HCT116 (cell line): ENCODE measurements at regions not wholly inside any gene's neighbourhood (a gene's known extent, or its start where the extent isn't known, plus 50 kb on each side); places are given as distances from the start of the nearest gene placed in this dataset.

Experiments
- ATAC-seq: fragments of 200-7000 bp; cut with Tn5 transposase; 2 replicates; pipeline ENCODE4 v1.9.1; 2020; ENCODE audit warnings: mild to moderate bottlenecking, moderate library complexity
- BruUV-seq: library from RNA; stranded (reverse); fragments of 400-500 nt; replicated peaks from 2 replicates; lab custom pipeline; 2021; lab: Mats Ljungman, UMichigan
- CTCF ChIA-PET: fragments of 300-600 bp; sonication (Branson Sonifier 250); formaldehyde crosslinking; loops from one replicate; lab custom pipeline; 2021; ENCODE audit warnings: antibody characterized with exemption; lab: Charles Lee
- POLR2A ChIA-PET: fragments of 300-600, 350-600 bp; sonication (Branson Sonifier 250); formaldehyde crosslinking; loops from one replicate; lab custom pipeline; 2021; ENCODE audit warnings: antibody characterized with exemption; lab: Charles Lee
- RAD21 ChIA-PET, 2 experiments: fragments of 300-600 bp; sonication (Branson Sonifier 250); formaldehyde crosslinking; loops; one replicate each; lab custom pipeline; 2023; ENCODE audit warnings: low total read pairs in 2 of 2; ENCODE audit not compliant: uncharacterized antibody in 2 of 2, unreplicated experiment in 2 of 2, low non-redundant PET in 1 of 2; lab: Charles Lee
- DNase-seq: peaks from one replicate; pipeline ENCODE4 v3.0.0-alpha.2; 2010; ENCODE audit warnings: low read depth, low spot score
- H2AFZ ChIP-seq: fragments of 200-600 bp; shearing (Covaris generic), sonication (generic); 2 replicates; pipeline ENCODE4 v1.6.1; 2017; ENCODE audit warnings: low read depth, mixed run types, mixed read lengths, antibody characterized with exemption, low read length; ENCODE audit not compliant: poor library complexity, severe bottlenecking
- H3K27ac ChIP-seq: 2 replicates; pipeline ENCODE4 v1.5.1; 2012; ENCODE audit warnings: low read depth, low read length
- H3K27me3 ChIP-seq: fragments of 200-600 bp; sonication (generic); 2 replicates; pipeline ENCODE4 v1.6.1; 2016; ENCODE audit warnings: mixed run types, low read length, mixed read lengths; ENCODE audit not compliant: insufficient read depth
- H3K36me3 ChIP-seq, 2 experiments: fragments of 200-500 bp in 1 of 2; fragments of 200-600 bp in 1 of 2; sonication (Bioruptor generic) in 1 of 2; sonication (generic) in 1 of 2; 2 replicates each; pipeline versions ENCODE4 v1.5.1 to v1.6.1; 2014 to 2016; ENCODE audit warnings: low read length in 2 of 2, inconsistent platforms in 1 of 2, mixed read lengths in 1 of 2, mixed run types in 1 of 2; ENCODE audit not compliant: insufficient read depth in 2 of 2, control insufficient read depth in 1 of 2
- H3K4me1 ChIP-seq, 2 experiments: fragments of 200-600 bp in 1 of 2; sonication (generic) in 1 of 2; 2 replicates each; pipeline versions ENCODE4 v1.5.1 to v1.6.1; 2012 to 2017; ENCODE audit warnings: low read length in 2 of 2, inconsistent platforms in 1 of 2, mild to moderate bottlenecking in 1 of 2, mixed read lengths in 1 of 2, mixed run types in 1 of 2, moderate library complexity in 1 of 2; ENCODE audit not compliant: insufficient read depth in 2 of 2, control insufficient read depth in 1 of 2
- H3K4me2 ChIP-seq: fragments of 200-600 bp; sonication (generic); 2 replicates; pipeline ENCODE4 v1.6.1; 2017; ENCODE audit warnings: mixed run types, low read length, mixed read lengths
- H3K4me3 ChIP-seq, 2 experiments: fragments of 200-600 bp in 1 of 2; sonication (generic) in 1 of 2; replicated peaks in 1 of 2; 2 replicates each; pipeline ENCODE4 v1.5.1; 2011 to 2016; ENCODE audit warnings: low read length in 2 of 2, control low read depth in 1 of 2, low read depth in 1 of 2, mild to moderate bottlenecking in 1 of 2, mixed read lengths in 1 of 2, mixed run types in 1 of 2
- H3K79me2 ChIP-seq: fragments of 200-600 bp; sonication (generic); 2 replicates; pipeline ENCODE4 v1.6.1; 2017; ENCODE audit warnings: mild to moderate bottlenecking, mixed run types, low read length, moderate library complexity, mixed read lengths; ENCODE audit not compliant: insufficient read depth
- H3K9ac ChIP-seq: fragments of 200-600 bp; sonication (generic); 2 replicates; pipeline ENCODE4 v1.6.1; 2016; ENCODE audit warnings: low read length, mixed read lengths
- H3K9me2 ChIP-seq: fragments of 200-600 bp; sonication (generic), shearing (Covaris generic); 2 replicates; pipeline ENCODE4 v1.6.1; 2017; ENCODE audit warnings: mixed run types, mild to moderate bottlenecking, moderate library complexity; ENCODE audit not compliant: insufficient read depth
- H3K9me3 ChIP-seq, 2 experiments: fragments of 200-500 bp in 1 of 2; fragments of 200-600 bp in 1 of 2; sonication (Bioruptor generic) in 1 of 2; sonication (generic) in 1 of 2; 2 replicates each; pipeline ENCODE4 v1.6.1; 2014 to 2017; ENCODE audit warnings: low read length in 2 of 2, mixed read lengths in 2 of 2, inconsistent platforms in 1 of 2, low read depth in 1 of 2, mild to moderate bottlenecking in 1 of 2, mixed run types in 1 of 2, moderate library complexity in 1 of 2; ENCODE audit not compliant: control insufficient read depth in 1 of 2, insufficient read depth in 1 of 2
- H4K20me1 ChIP-seq: fragments of 200-600 bp; sonication (generic), shearing (Covaris generic); 2 replicates; pipeline ENCODE4 v1.6.1; 2017; ENCODE audit warnings: mixed run types, mild to moderate bottlenecking, moderate library complexity; ENCODE audit not compliant: insufficient read depth
- CBX3 ChIP-seq: IDR thresholded peaks from 2 replicates; pipeline ENCODE4 v1.6.1; 2012; ENCODE audit warnings: low read depth
- CEBPB ChIP-seq: IDR thresholded peaks from 2 replicates; pipeline ENCODE4 v1.6.1; 2012; ENCODE audit warnings: low read depth
- FOSL1 ChIP-seq: IDR thresholded peaks from 2 replicates; pipeline ENCODE4 v1.6.1; 2012; ENCODE audit warnings: low read depth
- JUND ChIP-seq: IDR thresholded peaks from 2 replicates; pipeline ENCODE4 v1.6.1; 2012
- SIN3A ChIP-seq: IDR thresholded peaks from 2 replicates; pipeline ENCODE4 v1.6.1; 2012; ENCODE audit warnings: low read depth
- YY1 ChIP-seq: IDR thresholded peaks from 2 replicates; pipeline ENCODE4 v1.6.1; 2011; ENCODE audit warnings: low read length, low read depth, moderate library complexity, mild to moderate bottlenecking; ENCODE audit not compliant: insufficient replicate concordance; ENCODE audit errors: extremely low read depth
- ZBTB33 ChIP-seq: IDR thresholded peaks from 2 replicates; pipeline ENCODE4 v1.6.1; 2011; ENCODE audit warnings: mild to moderate bottlenecking, low read length, moderate library complexity; ENCODE audit not compliant: insufficient replicate concordance; ENCODE audit errors: extremely low read depth
- ZFX ChIP-seq: fragments of 450-650 bp; IDR thresholded peaks from 2 replicates; pipeline ENCODE4 v1.6.1; 2017
- intact Hi-C: fragments of 100-400 bp; cut with micrococcal nuclease; formaldehyde crosslinking; loops from 2 replicates; pipeline ENCODE4 v1.10.0; 2022
- TF ChIP-seq, protein P1 (sequence below): IDR thresholded peaks from 2 replicates; pipeline ENCODE4 v1.6.1; 2012

GRCh38 chr15:69795601-69796000 lies 302.1 kb downstream of the TLE3 start:
- no TSS peak for BruUV-seq
- peak overlapping the region; percentile 39 for H2AFZ ChIP-seq
- ATAC-seq: no peak
- no peaks in the 10 kb centered on the region for H3K9me3 ChIP-seq
- no peak for DNase-seq
- H3K9ac ChIP-seq: no peak overlapping the region
- H3K9me2 ChIP-seq: no peaks in the 10 kb centered on the region
- intact Hi-C loops: no loop called here
- H3K27me3 ChIP-seq: no peaks in the 10 kb centered on the region
- POLR2A ChIA-PET: no interaction called here
- H3K36me3 ChIP-seq: no peaks in the 10 kb centered on the region
- TF ChIP-seq ZFX: no peak
- no peak for TF ChIP-seq YY1
- no peak for TF ChIP-seq CBX3
- no peak for TF ChIP-seq JUND
- TF ChIP-seq ZBTB33: no peak
- TF ChIP-seq FOSL1: no peak
- no peak for TF ChIP-seq SIN3A
- no peak for TF ChIP-seq CEBPB
- TF ChIP-seq, protein P1, sequence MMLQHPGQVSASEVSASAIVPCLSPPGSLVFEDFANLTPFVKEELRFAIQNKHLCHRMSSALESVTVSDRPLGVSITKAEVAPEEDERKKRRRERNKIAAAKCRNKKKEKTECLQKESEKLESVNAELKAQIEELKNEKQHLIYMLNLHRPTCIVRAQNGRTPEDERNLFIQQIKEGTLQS: no peak
- TF ChIP-seq, all 23 proteins: peak for 0
- H3K4me3 ChIP-seq: no peak overlapping the region
- no peaks in the 10 kb centered on the region for H3K79me2 ChIP-seq
- H3K27ac ChIP-seq: peak overlapping the region; percentile 69; the same call in 1 of the 2 replicates
- H3K4me2 ChIP-seq: no peak overlapping the region; the same call in 1 of the 2 replicates
- RAD21 ChIA-PET: no interaction called here
- H4K20me1 ChIP-seq: no peaks in the 10 kb centered on the region
- H3K4me1 ChIP-seq: peaks cover 21% of the 10 kb centered on the region in 2 experiments
- CTCF ChIA-PET: no interaction called here
